Mucosa of gallbladder (tissue), 1 donor: ENCODE measurements at regions not wholly inside any gene's neighbourhood (a gene's known extent, or its start where the extent isn't known, plus 50 kb on each side); places are given as distances from the start of the nearest gene placed in this dataset.
"Not testable (repeated sequence)": the region's sequence is repeated elsewhere in the genome, so short reads cannot be mapped to it uniquely, and the experiment has no call there.

Experiments used
- DNase-seq: peaks from one replicate; pipeline ENCODE4 v3.0.0-alpha.2; 2020; ENCODE audit warnings: low spot score
- donor health status: DM: no; HTN: no; CAD: no.

DNA sequence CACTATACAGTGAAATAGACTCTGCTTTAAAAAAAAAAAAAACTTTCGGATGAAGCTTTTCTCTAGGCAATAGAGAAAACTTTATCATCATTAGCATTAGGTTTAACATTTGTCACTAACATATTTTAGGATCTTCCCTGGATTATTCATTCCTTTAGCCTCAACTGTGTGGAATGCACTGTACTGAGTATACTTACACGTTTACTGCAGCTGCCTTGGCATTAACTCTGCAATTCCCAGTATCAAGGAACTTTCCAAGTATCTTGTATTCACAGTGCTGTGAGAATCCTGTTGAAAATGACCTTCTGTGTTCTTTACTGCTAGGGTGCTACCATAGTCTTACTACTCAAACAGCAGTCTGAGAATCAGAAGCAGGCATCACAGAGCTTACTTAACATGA, 328.2 kb upstream of the COL3A1 start:
- DNase-seq: no peak

DNA sequence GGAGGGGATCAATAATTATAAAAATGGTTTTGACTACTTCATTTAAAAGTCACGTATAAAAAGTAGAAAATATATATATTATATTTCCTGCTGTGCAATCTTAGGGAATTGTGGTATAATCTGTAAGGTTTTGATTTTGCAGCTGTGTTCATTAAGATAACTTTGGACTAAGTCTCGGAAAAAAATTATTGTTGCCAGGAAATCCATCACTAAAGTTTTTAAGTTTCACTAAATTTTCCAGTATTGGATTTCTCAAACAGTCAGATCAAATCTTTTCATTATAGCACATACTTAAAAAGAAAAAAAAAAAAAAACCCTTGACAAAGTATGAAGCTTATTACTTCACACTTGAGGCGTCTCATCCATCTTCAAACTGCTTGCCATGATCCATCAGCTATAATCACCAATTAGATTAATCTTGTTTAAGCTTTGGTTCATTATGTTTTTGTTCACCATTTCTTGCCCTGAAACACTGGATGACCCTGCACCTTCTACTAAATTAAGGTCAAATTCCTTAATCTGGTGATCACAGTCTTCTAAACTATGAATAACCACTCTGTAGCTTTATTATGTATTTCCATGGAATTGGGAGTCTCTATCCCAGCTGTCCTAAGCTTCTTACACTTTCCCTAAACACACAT, 326.6 kb upstream of the COL3A1 start:
- DNase-seq: no peak

DNA sequence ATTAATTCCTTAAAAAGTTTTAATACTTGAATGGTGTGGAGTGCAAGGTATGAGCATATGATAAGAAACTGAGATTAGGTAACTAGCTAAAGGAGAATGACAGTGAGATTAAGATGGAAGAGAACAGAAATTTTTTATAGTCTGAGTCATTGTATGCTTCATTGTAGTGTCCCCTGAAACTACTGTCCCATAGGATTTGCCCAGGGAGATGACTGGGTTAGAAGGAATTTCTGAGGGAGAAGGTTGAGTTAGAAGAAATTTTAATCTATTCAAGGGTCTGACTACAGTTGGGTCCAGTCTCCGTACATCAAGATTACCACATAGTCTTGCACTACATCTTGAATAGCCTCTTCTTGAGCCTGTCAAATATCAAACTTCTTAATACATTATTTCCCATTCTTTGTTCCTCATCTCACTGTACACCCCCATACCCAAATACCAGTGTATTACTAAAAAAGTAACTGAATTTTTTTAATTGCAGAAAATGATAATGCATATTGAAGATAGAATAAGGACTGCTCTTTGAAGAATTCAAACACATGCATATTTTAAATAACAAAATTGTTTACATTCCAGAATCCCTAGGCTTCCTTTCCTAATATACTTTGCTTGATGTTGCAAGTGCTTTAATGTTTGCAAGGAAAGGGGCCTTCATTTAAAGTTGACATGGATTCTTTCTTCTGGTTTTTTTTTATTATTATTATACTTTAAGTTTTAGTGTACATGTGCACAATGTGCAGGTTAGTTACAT, 314.3 kb upstream of the COL3A1 start:
- DNase-seq: no peak

DNA sequence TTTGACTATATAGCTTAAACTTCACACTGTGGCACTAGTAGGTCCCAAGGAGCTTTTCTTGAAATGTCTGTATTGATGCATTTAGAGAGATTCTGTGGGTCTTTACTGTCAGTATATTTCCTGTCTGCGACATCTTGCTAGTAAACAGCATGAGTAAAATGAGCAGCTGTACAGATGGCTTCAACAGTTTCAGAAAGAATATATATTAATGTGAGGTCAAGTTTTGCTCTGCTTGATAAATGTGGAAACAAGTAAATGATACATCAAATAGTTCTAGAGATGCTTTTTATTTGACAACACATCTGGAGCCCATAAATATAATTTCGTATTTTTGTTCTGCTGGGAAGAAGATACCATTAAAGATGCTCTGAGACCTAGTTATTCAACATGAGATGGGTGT, 310.9 kb upstream of the COL3A1 start:
- no peak for DNase-seq

DNA sequence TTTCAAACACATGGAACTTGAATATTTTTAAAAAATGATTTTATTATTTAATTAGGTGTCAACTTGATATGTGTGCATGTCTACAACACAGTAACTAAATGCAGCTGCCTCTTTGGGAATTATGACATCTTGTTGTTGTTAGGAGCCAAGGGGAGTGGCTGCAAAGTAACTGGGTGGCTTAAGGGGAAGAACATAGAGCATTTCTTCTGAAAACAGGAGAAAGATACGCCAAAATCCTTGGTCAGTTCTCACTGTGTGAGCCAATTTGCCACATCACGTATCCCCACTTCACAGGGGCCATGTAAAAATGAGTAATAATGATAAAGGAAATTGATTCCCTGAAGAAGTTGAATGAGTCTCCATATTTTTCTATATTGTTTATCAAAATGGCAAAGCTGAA, 309.8 kb upstream of the COL3A1 start:
- no peak for DNase-seq

DNA sequence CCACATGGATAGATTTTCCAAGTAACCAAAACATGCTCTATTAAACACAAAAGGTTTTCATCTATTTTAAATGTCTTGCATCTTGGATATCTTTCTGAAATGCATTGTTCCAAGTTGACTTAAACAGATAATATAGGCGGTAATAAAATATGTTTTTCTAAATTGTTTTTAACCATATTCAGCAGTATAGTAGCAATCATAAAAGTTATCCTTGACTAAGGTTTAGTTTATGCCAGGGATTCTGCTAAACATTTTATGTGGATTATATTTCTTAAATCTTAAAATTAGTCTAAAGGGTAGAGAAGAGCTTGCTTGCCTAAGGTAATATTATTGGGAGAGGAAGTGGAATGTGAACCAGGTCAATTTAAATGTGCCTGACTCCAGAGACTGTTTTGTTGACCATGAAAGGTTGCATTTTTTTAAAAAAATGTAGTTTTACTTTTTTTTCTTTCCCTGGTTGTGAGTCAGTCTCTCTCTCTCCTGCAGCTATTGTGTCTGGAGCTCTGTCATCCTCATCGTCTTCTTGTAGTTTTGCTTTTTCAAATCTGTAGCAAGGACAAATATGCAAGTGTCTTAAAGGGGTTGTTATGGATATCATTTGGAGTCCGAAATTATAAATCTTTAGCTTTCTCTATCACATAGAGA, 309.1 kb upstream of the COL3A1 start:
- no peak for DNase-seq

DNA sequence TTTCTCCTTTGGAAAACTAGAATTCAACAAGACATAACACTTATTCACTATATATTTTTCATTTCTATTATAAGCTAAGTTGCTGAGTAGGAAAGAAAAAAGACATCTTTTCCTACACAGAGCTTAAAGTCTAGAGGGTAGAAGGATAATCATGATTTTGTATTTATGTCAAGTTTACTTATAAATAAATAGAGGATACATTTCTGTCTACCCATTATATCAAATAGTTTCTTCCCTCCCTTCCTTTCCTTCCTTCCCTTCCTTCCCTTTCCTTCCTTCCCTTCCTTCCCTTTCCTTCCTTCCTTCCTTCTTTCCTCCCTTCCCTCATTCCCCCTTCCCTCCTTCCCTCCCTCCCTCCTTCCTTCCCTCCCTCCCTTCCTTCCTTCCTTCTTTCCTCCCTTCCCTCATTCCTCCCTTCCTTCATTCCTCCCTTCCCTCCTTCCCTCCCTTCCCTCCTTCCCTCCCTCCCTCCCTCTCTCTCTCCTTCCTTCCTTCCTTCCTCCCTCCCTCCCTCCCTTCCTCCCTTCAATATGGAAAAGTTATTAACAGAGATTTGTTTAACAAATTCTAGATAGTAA, 308.4 kb upstream of the COL3A1 start:
- DNase-seq: no peak

DNA sequence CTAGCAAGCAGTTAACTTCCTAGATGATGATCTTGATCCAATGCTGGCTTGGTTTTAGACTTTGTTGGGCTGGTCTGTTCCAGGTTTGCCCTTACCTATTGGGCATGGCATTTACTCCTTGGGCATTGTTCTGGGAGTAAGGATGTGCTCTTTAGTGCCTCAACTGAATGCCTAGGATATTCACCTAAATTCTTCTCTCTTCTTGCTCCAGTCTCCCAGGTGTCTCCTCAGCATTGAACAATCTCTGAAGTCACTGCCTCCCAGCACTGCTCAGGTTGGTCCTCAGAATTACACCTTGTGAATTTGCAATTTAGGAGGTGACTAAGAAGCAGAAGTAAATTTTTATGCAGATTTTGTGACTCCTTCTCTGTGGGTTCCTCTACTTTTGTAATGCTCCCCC, 307.7 kb upstream of the COL3A1 start:
- no peak for DNase-seq

DNA sequence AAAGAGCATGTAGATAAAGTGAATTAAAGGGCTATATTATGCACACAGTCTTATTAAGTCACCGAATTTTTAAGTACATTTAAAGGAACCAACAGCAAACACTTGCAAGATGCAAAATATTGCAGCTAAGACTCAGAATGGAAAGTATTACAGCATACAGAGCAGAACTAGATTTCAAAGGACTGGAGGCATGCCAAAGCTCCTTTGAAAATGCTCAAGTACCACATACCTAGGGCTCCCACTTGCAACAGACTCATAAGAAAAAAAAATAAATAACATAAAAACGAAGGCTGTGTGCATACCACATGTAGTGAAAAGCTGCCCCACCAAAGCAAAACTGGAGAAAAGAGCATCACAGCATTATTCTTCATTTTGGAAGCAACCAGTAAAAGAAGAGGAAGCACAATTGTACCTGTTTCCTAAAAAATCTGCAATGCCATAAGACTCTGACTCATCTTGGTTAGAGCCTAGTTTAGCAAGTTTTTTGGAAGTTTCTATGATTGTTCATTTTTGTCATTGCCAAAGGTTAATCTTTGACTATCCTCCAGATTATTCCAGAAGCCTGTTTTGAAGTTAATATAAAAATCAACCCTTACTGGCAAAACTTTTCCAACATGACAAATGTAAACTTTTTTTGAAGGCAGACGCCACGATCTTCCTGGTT, 306.0 kb upstream of the COL3A1 start:
- DNase-seq: no peak

DNA sequence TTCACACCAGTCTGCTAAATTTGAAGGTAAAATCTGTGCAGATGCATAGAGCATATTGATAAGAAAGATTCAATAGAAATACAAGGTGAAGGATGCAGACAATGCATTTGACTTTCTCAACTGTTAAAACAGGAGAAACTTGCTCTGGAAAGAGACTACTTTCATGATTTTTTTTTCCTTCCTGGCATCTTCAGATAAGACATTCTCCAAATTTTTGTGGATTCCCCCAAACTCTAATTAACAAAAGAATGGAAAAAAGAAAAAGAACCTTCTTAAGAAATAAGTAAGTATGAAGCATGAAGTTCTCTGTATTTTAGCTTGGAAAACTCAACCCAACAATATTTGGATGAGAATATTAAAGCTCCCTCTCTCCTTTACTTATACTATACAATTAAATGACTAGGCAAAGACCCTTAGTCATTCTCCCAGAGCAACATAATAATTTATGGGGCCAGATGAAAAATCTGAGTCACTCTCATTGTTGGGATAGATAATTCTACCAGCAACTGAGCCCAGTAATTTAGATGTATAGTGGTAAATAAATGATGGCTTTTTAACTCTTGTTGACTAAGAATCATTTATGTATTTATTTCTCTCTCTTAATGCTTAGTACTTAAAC, 298.7 kb upstream of the COL3A1 start:
- DNase-seq: no peak

DNA sequence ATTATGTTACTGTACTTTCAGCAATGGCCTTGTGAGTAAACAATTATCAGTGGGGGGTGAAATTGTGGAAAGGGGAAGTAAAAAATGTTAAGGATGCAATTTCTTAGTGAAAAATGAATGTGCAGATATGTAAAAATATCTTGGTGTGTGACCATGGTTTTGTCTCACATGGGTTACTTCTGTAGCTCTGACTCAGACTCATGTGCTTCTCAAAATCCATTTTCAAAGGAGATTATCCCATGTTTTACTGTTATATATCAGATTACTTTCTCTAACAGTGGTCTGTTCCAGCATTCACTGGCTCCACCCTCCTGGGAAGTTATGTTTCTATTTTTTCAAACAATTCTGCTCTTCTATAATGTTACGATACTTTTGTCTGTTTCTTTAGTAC, 298.2 kb upstream of the COL3A1 start:
- DNase-seq: no peak

DNA sequence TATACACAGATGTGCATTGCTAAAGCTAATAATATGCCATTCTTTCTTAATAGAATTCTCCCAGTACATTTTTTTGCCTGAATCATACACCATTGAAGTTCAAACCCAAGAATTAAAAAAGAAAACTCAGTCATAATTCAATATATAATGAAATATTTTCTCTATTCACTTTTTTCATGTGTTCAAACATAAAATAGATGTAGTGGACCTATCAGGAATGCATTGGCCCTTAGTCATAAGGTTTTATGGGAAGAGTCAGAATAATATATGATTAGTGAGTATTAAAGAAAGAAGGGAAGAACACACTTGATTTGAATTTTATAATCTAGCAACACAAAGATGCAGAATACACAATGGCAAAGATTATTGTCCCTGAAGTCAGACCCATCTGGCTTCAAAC, 297.0 kb upstream of the COL3A1 start:
- no peak for DNase-seq

DNA sequence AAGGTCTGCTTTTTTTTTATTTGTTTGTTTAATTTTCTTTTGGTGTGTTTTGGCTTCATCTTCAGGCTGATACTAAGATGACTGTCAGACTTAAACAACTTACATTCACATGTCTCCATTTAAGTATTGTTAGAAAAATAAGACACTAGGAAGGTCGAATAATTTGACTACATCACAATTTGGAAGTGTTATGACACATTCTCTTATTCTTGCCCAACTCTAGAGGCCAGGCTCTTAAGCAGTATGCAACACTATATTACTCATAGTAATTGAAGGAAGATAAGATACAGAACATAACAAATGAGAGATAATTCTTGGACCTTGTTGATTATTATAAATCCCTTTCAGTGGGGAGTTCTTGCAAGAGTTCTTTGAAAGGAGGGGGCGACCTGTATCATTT, 295.3 kb upstream of the COL3A1 start:
- no peak for DNase-seq

DNA sequence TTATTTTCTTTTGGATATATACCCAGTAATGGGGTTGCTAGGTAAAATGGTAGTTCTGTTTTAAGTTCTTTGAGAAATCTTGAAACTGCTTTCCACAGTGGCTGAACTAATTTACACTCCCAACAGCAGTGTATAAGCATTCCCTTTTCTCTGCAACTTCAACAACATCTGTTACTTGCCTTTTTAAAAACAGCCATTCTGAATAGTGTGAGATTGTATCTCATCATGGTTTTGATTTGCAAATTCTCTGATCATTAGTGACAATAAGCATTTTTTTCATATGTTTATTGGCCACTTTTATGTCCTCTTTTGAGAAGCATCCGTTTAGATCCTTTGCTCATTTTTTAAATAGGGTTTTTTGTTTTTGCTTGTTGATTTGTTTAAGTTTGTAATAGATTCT, 291.3 kb upstream of the COL3A1 start:
- no peak for DNase-seq

DNA sequence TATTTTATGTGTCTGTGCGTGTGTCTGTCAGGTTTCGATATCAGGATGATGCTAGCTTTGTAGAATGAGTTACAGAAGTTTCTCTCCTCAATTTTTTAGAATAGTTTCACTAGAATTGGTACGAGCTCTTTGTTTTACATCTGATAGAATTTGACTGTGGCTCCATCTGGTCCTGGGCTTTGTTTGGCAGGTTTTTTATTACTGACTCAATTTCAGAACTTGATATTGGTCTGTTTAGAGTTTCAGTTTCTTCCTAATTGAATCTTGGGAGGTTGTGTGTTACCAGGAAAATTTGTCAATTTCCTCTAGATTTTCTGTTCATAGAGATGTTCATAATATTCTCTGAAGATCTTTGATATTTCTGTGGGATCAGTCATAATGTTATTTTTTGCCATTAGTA, 289.4 kb upstream of the COL3A1 start:
- DNase-seq: no peak

DNA sequence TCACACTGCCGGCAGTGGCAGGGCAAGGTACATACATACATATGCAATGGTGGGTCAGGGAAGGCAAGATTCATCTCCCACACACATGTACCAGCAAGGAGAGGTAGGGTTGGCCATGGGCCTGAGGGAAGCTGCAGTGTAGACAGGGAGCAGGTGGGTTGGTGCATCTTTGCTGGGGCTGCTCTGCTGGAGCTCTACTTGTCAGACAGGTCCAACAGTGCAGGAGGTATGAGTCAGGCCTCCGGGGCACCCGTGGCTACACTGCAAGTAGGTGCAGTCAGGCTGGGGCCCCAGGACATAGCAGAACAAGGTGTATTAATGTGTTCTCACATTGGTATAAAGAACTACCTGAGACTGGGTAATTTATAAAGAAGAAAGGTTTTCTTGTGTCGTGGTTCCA, 281.1 kb upstream of the COL3A1 start:
- DNase-seq: no peak

DNA sequence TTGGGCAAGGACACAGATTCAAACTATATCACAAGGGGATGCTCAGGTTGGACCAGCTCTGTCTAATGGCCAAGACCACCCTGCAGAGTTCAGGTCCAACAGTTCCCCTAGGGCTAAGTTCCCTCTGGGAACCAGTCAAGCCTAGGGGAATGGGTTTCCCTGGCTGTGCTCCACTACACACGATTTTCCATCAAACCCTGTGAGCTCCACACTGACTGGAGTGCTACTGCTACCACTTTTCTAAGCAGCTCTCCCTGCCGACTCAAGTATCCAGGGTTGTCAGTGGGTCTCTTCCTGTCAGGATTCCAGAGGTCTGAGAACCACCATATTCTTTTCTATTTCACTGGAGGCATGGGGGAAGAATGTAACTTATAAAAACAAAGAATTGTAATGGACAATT, 280.4 kb upstream of the COL3A1 start:
- no peak for DNase-seq

DNA sequence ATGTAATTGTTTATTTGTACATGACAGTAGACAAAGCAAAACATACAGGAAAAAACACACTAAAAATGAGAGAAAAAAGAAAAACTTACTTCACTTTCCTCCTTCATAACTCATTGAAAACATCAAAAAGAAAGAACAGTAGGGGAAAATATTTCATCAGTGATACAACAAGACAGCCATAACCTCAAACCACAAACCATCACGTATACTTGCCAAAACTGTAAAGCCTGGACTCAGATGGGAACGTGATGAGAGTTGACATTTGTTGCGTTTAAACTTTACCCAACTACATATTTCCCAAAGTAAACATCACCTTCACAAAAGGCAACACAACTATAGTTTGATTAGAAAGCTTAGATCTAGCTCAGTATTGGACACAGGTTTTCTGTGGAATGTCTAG, 278.2 kb upstream of the COL3A1 start:
- no peak for DNase-seq

DNA sequence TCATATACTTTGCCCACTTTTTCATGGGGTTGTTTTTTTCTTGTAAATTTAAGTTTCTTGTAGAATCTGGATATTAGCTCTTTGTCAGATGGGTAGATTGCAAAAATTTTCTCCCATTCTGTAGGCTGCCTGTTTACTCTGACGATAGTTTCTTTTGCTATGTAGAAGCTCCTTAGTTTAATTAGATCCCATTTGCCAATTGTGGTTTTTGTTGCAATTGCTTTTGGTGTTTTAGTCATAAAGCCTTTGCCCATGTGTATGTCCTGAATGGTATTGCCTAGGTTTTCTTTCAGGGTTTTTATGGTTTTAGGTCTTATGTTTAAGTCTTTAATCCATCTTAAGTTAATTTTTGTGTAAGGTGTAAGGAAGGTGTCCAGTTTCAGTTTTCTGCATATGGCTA, 276.0 kb upstream of the COL3A1 start:
- DNase-seq: not testable (repeated sequence)

DNA sequence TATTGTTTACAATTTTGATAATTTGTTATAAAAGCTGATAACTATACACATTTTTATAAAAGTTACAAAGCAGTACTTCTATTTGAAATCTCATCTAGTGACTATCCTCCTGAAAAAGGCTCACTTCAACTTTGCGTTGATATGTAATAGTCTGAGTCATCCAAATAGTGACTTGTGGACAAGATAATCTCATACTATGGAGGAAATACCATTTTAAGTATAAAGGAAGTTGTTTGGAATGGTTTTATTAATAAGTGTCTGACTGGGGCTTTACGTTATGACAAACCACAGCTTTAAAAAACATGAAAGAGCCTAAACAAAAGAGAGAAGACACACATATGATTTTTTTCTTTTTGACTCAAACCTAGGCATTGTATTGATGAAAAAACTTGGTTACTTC, 272.3 kb upstream of the COL3A1 start:
- DNase-seq: no peak

DNA sequence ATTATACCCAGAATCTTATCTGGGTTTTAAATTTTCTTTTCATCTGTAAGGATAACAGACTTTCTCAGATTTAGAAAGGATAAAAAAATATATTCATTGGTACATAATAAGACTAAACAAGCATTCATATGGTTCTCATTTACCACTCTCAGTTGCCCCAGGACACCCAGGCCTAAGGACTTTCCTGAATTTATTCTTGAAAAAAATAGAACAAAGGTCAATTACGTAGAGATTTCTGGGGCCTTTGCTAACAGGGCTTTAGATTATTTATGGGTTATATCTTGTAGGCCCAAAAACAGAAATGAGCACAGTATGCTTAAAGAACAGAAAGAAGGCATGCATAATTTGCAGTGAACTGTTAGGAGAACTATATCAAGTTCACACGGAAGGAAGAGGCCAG, 269.0 kb upstream of the COL3A1 start:
- DNase-seq: no peak

DNA sequence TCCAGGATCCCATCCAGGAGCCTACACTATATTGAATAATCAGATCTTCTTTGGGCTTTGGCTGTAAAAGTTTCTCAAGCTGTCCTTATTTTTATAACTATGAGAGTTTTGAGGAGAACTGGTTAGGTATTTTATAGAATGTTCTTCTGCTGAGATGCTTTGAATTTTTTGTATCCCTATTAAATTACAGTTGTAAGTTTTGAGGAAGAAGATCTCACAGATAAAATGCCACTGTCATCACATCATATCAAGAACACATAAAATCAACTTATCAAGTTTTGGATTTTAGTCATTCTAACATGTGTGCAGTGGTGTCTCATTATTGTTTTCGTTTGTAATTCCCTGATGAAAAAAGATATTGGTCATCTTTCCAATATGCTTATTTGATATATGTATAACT, 260.2 kb upstream of the COL3A1 start:
- no peak for DNase-seq
